ENCODE measurements at regions not wholly inside any gene's neighbourhood (a gene's known extent, or its start where the extent isn't known, plus 50 kb on each side); places are given as distances from the start of the nearest gene placed in this dataset.
A peak's percentile ranks its signal among the peaks of the same experiment; 100 is the strongest.
"Not testable (repeated sequence)": the region's sequence is repeated elsewhere in the genome, so short reads cannot be mapped to it uniquely, and the experiment has no call there.

DNA sequence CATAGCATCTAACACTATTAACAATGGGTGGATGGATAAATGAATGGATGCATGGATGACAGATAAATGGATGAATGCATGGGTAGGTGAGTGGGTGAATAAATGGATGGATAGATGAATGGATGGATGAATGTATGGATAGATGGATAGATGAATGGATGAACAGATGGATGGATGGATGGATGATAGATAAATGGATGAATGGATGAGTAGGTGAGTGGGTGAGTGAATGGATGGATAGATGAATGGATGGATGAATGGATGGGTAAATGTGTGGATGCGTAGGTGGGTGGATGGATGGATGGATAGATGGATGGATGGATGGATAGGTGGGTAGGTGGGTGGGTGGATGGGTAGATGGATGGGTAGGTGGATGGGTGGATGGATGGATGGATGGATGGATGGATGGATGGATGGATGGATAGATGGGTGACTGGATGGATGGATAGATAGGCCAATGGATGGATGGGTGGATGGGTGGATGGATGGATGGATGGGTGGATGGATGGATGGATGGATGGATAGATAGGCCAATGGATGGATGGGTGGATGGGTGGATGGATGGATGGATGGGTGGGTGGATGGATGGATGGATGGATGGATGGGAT lies 260.6 kb upstream of the ZNF507 start:
- not testable (repeated sequence) for H3K9me3 ChIP-seq (ENCODE audit: control insufficient read depth, low read depth, low read length); H3K36me3 ChIP-seq (ENCODE audit: control insufficient read depth, low read depth, low read length); H3K4me3 ChIP-seq (ENCODE audit: low read length); H3K27me3 ChIP-seq (ENCODE audit: control insufficient read depth, insufficient read depth, low read length); H3K9ac ChIP-seq (ENCODE audit: low read length); H3K4me1 ChIP-seq (ENCODE audit: control insufficient read depth, low read depth, low read length); H3K27ac ChIP-seq (ENCODE audit: low read length)

DNA sequence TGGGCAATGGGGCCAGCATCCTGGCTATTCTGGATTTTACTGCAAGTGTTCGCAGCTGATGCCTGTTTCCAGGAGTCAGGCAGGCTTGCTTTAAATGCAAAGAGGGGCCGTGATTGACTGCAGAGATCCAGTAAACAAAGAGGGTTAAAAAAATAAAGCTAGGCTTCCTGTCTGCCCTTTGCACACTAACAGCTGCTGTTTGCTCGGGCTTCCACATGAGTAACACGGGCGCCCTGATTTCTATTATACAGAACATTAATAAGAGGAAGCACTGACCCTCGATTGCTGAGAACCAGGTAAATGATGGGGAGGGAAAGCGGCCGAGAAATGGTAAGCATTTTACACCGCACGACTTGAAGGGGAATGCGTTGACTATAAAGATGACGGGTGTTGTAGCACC lies 254.2 kb upstream of the ZNF507 start:
- Histone ChIP-seq H3K9me3 (ENCODE audit: control insufficient read depth, low read depth, low read length) (no peaks in the 10 kb centered on the region), H3K4me1 (ENCODE audit: control insufficient read depth, low read depth, low read length) (peaks cover 5% of the 10 kb centered on the region), H3K27me3 (ENCODE audit: control insufficient read depth, insufficient read depth, low read length) (no peaks in the 10 kb centered on the region), H3K27ac (ENCODE audit: low read length) (no peak overlapping the region), H3K4me3 (ENCODE audit: low read length) (no peak overlapping the region), H3K36me3 (ENCODE audit: control insufficient read depth, low read depth, low read length) (no peaks in the 10 kb centered on the region), H3K9ac (ENCODE audit: low read length) (no peak overlapping the region)

DNA sequence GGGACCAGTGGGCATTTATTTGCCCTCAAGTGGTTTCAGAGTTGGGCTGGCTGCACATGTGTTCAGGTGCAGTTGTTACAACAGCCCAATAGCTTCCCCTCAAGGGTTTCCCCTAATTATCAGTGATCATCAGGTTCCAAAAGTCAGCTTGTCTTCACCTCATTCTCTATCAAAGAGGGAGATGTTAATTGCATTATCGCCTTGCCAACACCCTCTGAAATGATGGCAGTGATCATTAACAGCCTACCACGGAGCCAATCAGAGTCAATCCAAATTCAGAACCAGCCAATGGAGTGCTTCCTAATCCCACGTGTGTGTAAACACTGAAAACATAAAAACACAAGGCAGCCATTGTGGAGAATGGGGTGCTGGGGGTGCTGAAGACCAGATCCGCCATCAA lies 248.4 kb upstream of the ZNF507 start:
- H3K4me3 ChIP-seq (ENCODE audit: low read length): no peak overlapping the region
- H3K9me3 ChIP-seq (ENCODE audit: control insufficient read depth, low read depth, low read length): peaks cover 10% of the 10 kb centered on the region
- no peak overlapping the region for H3K9ac ChIP-seq (ENCODE audit: low read length)
- no peaks in the 10 kb centered on the region for H3K27me3 ChIP-seq (ENCODE audit: control insufficient read depth, insufficient read depth, low read length)
- no peaks in the 10 kb centered on the region for H3K36me3 ChIP-seq (ENCODE audit: control insufficient read depth, low read depth, low read length)
- H3K27ac ChIP-seq (ENCODE audit: low read length): no peak overlapping the region
- H3K4me1 ChIP-seq (ENCODE audit: control insufficient read depth, low read depth, low read length): peaks cover 10% of the 10 kb centered on the region

DNA sequence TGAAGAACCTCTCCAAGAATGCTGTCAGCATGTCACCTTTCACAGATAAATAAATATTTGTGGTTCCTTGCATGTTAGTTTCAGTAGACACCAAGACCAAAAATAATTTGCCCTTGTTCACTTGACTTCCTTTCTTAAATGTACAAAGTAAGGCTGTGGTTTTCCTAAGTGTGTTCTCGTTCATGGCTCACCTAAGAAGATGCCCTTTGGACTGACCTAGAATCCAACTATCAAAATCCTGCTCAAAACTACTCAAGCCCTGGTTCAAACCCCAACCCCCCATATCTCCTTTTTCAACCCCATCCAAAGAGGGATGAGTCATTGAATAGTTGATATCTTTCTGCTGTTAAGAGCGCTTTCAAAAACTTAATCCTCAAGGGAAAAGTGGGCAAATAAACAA lies 247.8 kb upstream of the ZNF507 start:
- Histone ChIP-seq H3K27ac (ENCODE audit: low read length) (no peak overlapping the region), H3K36me3 (ENCODE audit: control insufficient read depth, low read depth, low read length) (no peaks in the 10 kb centered on the region), H3K4me3 (ENCODE audit: low read length) (no peak overlapping the region), H3K27me3 (ENCODE audit: control insufficient read depth, insufficient read depth, low read length) (no peaks in the 10 kb centered on the region), H3K9ac (ENCODE audit: low read length) (no peak overlapping the region), H3K4me1 (ENCODE audit: control insufficient read depth, low read depth, low read length) (peaks cover 10% of the 10 kb centered on the region), H3K9me3 (ENCODE audit: control insufficient read depth, low read depth, low read length) (peaks cover 10% of the 10 kb centered on the region)

DNA sequence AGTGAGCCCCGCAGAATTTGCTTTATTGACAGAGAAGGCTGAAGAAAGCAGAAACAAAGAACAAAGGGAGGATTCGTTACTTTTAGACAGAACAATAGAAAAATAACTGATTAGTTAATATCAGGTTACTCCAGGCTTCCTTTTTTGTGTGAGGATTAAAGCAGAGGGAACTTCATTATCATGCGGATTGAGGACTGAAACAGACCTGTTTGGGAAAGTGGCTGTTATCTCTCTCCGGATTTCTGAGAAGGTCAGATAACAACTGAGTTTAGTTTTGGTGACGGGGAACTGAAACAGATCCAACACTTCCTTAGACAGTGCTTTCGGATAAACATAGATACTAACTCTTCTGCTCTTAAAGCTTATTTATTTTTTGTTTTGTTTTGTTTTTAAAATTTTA lies 246.4 kb upstream of the ZNF507 start:
- H3K4me3 ChIP-seq (ENCODE audit: low read length): peak overlapping the region; percentile 3
- H3K9ac ChIP-seq (ENCODE audit: low read length): no peak overlapping the region
- H3K27ac ChIP-seq (ENCODE audit: low read length): no peak overlapping the region
- H3K9me3 ChIP-seq (ENCODE audit: control insufficient read depth, low read depth, low read length): peaks cover 10% of the 10 kb centered on the region
- H3K4me1 ChIP-seq (ENCODE audit: control insufficient read depth, low read depth, low read length): peaks cover 10% of the 10 kb centered on the region
- H3K36me3 ChIP-seq (ENCODE audit: control insufficient read depth, low read depth, low read length): no peaks in the 10 kb centered on the region
- no peaks in the 10 kb centered on the region for H3K27me3 ChIP-seq (ENCODE audit: control insufficient read depth, insufficient read depth, low read length)

DNA sequence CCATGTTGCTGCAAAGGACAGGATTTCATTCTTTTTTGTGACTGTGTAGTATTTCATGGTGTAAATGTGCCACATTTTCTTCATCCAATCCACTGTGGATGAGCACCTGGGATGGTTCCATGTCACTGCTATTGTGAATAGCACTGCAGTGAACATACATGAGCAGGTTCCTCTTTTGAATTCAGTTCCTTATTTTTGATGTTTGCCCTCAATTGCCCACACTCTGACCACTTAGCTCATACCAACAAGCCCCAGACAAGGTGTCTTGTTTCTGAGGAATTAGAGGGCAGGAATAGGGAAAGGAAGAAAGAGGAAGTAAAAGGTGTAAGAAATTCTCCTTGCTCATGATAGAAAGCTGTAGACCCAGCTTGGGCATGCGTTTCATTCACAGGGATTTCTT lies 244.2 kb upstream of the ZNF507 start:
- no peak overlapping the region for H3K27ac ChIP-seq (ENCODE audit: low read length)
- peaks cover 10% of the 10 kb centered on the region for H3K4me1 ChIP-seq (ENCODE audit: control insufficient read depth, low read depth, low read length)
- H3K9ac ChIP-seq (ENCODE audit: low read length): no peak overlapping the region
- no peak overlapping the region for H3K4me3 ChIP-seq (ENCODE audit: low read length)
- H3K36me3 ChIP-seq (ENCODE audit: control insufficient read depth, low read depth, low read length): no peaks in the 10 kb centered on the region
- peaks cover 10% of the 10 kb centered on the region for H3K9me3 ChIP-seq (ENCODE audit: control insufficient read depth, low read depth, low read length)
- no peaks in the 10 kb centered on the region for H3K27me3 ChIP-seq (ENCODE audit: control insufficient read depth, insufficient read depth, low read length)

DNA sequence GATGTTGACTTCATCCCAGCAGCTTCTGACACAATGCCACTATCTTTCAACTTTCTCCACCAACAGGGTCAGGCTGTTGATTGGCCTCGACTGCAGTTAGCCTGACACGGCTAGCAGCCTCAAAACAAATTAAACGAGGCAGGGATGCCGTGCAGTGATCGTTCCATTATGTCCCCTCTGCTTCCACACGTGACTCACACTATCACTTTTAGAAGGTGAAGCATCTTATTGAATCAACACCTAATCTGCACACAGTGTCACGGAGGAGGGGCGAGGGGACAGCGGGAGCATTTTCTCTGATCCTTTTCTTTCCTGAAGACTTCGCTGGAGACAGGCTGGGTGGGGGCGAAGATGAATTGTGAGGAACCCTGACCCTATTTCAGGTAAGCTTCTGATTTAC lies 241.9 kb upstream of the ZNF507 start:
- H3K4me1 ChIP-seq (ENCODE audit: control insufficient read depth, low read depth, low read length): peaks cover 4% of the 10 kb centered on the region
- peaks cover 10% of the 10 kb centered on the region for H3K9me3 ChIP-seq (ENCODE audit: control insufficient read depth, low read depth, low read length)
- H3K36me3 ChIP-seq (ENCODE audit: control insufficient read depth, low read depth, low read length): no peaks in the 10 kb centered on the region
- H3K27ac ChIP-seq (ENCODE audit: low read length): no peak overlapping the region
- no peaks in the 10 kb centered on the region for H3K27me3 ChIP-seq (ENCODE audit: control insufficient read depth, insufficient read depth, low read length)
- H3K9ac ChIP-seq (ENCODE audit: low read length): no peak overlapping the region
- H3K4me3 ChIP-seq (ENCODE audit: low read length): no peak overlapping the region

DNA sequence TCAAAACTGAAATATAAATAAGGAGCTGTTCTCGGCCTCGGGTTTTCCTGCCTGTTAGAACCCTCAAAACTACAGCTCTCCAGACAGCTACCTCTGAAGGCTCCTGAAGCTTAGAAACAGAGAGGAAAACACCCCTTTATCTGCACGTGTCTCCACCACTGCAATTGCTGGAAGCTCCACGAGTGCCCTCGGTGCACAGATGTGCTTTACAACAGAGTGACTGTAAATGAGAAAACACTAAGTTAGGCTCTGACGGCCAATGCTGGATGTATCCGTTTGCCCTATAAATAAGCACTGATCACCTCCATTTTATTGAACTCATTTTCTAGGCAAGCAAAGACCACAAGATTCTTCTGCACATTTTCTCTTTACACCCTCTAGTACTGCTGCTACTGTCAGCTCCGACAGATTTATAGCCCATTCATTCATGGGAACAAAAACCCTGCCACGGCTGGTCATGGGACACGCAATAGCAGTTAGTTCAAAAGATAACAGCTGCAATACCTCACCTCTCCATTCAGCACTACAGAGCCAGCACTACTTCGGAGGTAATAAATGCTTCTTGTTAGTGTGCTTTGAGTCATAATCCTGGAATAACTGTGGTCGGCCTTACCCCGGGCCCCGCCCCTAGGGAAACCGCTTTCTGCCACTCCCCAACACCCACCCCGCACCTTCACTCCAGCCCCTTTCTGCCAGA lies 241.1 kb upstream of the ZNF507 start:
- H3K36me3 ChIP-seq (ENCODE audit: control insufficient read depth, low read depth, low read length): no peaks in the 10 kb centered on the region
- H3K27me3 ChIP-seq (ENCODE audit: control insufficient read depth, insufficient read depth, low read length): no peaks in the 10 kb centered on the region
- no peak overlapping the region for H3K9ac ChIP-seq (ENCODE audit: low read length)
- no peak overlapping the region for H3K4me3 ChIP-seq (ENCODE audit: low read length)
- H3K9me3 ChIP-seq (ENCODE audit: control insufficient read depth, low read depth, low read length): peaks cover 9% of the 10 kb centered on the region
- no peak overlapping the region for H3K27ac ChIP-seq (ENCODE audit: low read length)
- H3K4me1 ChIP-seq (ENCODE audit: control insufficient read depth, low read depth, low read length): no peaks in the 10 kb centered on the region

DNA sequence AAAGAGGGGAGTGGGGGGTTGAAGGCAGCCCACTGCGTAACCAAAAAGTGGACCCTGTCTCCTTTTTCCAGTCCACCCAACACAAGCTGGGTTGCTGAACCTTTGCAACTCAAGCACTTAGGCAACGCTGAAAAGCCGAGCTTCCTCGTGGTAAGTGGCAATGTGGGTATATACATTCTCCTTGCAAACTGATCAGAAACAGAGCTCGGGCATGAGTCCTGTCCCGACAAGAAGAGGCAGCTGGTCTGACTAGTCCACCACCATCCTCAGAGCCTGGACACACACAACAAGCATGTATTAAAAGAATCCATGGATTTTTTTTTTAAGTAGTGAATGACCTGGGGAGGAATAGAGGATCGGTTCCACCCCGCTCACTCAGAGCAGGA lies 240.6 kb upstream of the ZNF507 start:
- Histone ChIP-seq H3K27me3 (ENCODE audit: control insufficient read depth, insufficient read depth, low read length) (no peaks in the 10 kb centered on the region), H3K4me3 (ENCODE audit: low read length) (no peak overlapping the region), H3K9me3 (ENCODE audit: control insufficient read depth, low read depth, low read length) (peaks cover 4% of the 10 kb centered on the region), H3K4me1 (ENCODE audit: control insufficient read depth, low read depth, low read length) (no peaks in the 10 kb centered on the region), H3K9ac (ENCODE audit: low read length) (no peak overlapping the region), H3K27ac (ENCODE audit: low read length) (no peak overlapping the region), H3K36me3 (ENCODE audit: control insufficient read depth, low read depth, low read length) (no peaks in the 10 kb centered on the region)

DNA sequence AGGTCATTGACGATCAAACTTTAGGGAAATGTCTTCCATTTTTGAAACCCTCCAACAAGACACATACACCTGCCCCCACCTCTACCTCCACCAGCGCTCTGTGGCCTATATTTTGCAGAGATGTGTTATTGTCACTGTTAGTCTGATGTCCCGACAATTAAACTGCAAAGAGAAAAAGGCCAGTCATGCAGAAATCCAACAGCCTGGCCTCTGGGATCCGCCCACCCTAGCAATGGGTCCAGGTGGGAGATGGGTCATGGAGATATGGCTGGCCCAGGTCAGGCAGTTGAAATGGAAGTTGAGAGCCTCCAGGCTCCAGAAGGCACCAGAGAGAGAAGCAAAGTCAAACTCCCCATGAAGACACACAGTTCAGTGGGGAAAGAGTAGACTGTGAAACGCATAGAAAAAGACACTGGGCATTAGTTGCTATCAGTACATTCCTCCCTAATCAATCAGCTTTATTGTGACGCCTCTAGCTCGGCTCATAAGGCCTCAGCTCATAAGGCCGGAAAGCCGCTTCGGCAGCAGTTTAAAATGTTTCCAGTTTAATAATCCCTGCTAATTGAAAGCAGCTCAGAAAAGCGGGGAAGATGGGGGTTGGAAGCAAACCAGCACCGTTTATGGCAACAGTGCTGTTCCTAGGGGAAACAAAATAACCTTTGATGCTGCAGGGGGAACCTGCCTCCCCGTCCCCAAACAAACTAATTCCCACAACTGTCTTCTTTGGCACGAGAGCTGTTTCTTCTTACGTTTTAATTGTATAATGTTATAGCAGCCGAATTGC lies 239.7 kb upstream of the ZNF507 start:
- H3K9me3 ChIP-seq (ENCODE audit: control insufficient read depth, low read depth, low read length): no peaks in the 10 kb centered on the region
- H3K4me1 ChIP-seq (ENCODE audit: control insufficient read depth, low read depth, low read length): no peaks in the 10 kb centered on the region
- no peaks in the 10 kb centered on the region for H3K36me3 ChIP-seq (ENCODE audit: control insufficient read depth, low read depth, low read length)
- H3K4me3 ChIP-seq (ENCODE audit: low read length): no peak overlapping the region
- H3K27me3 ChIP-seq (ENCODE audit: control insufficient read depth, insufficient read depth, low read length): no peaks in the 10 kb centered on the region
- no peak overlapping the region for H3K9ac ChIP-seq (ENCODE audit: low read length)
- H3K27ac ChIP-seq (ENCODE audit: low read length): no peak overlapping the region

DNA sequence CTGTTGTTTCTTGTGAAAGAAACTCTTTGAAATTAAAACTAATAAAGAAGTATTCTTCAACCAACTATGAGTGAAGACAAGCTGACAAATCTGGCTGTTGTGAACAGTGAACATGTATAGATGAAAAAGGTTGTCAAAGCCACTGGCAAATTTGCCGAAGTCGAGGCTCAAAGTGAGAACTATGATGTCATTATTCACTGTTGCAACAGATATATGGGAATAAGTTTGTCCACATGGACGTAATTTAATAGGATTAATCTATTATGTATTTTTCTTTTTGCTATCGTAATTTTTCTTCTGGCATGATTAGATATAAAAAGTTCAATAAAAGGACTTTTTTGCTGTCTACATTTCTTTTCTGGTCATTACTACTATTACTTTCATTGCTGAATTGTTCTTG lies 223.2 kb upstream of the ZNF507 start:
- no peak overlapping the region for H3K27ac ChIP-seq (ENCODE audit: low read length)
- no peak overlapping the region for H3K4me3 ChIP-seq (ENCODE audit: low read length)
- no peaks in the 10 kb centered on the region for H3K27me3 ChIP-seq (ENCODE audit: control insufficient read depth, insufficient read depth, low read length)

More for the DNA sequence above, 223.2 kb upstream of the ZNF507 start:
- Histone ChIP-seq H3K36me3 (ENCODE audit: control insufficient read depth, low read depth, low read length) (no peaks in the 10 kb centered on the region), H3K9ac (ENCODE audit: low read length) (no peak overlapping the region), H3K4me1 (ENCODE audit: control insufficient read depth, low read depth, low read length) (no peaks in the 10 kb centered on the region), H3K9me3 (ENCODE audit: control insufficient read depth, low read depth, low read length) (no peaks in the 10 kb centered on the region)
